ENCODE measurements at regions not wholly inside any gene's neighbourhood (a gene's known extent, or its start where the extent isn't known, plus 50 kb on each side); places are given as distances from the start of the nearest gene placed in this dataset.
"Not testable (repeated sequence)": the region's sequence is repeated elsewhere in the genome, so short reads cannot be mapped to it uniquely, and the experiment has no call there.

GRCh38 chr4:79598214-79598613 lies 190.2 kb upstream of the GK2 start:
- H3K4me1 ChIP-seq (ENCODE audit: insufficient read depth, low read length) = no peaks in the 10 kb centered on the region
- H3K27ac ChIP-seq (ENCODE audit: low read depth in 1 of 2, low read length in 2 of 2) = no peak overlapping the region
- Mint-ChIP-seq H3K4me1 (ENCODE audit: low read depth) (peaks cover under 1% of the 10 kb centered on the region), H3K27ac (no peak overlapping the region), H3K9me3 (no peaks in the 10 kb centered on the region), H3K4me3 (no peak overlapping the region), H3K36me3 (ENCODE audit: low read depth) (no peaks in the 10 kb centered on the region), H3K27me3 (no peaks in the 10 kb centered on the region)
- DNase-seq (no peak), ATAC-seq (ENCODE audit: poor library complexity) (no peak)
- H3K9me3 ChIP-seq (ENCODE audit: control insufficient read depth in 1 of 2, insufficient read depth in 1 of 2, low read length in 2 of 2) = no peaks in the 10 kb centered on the region
- no peaks in the 10 kb centered on the region for H3K36me3 ChIP-seq (ENCODE audit: insufficient read depth, low read length)
- no peak for TF ChIP-seq CTCF (IDR thresholded peaks at IDR 0.05)
- ChIA-PET CTCF (interaction anchor here (1.2 kb wide), 1 partner anchor 8 kb away, joined by 4 read pairs; no protein-coding TSS in a partner anchor), POLR2A (no interaction called here)
- intact Hi-C loops (cut with DNase I, micrococcal nuclease) = no loop called here
- H3K27me3 ChIP-seq (ENCODE audit: control insufficient read depth in 1 of 2, insufficient read depth in 2 of 2, low read length in 2 of 2) = no peaks in the 10 kb centered on the region
- no peak overlapping the region for H3K4me3 ChIP-seq (ENCODE audit: low read length)

- no peaks in the 10 kb centered on the region for H3K27me3 Mint-ChIP-seq
- Histone ChIP-seq H3K27me3 (ENCODE audit: control insufficient read depth in 1 of 2, insufficient read depth in 2 of 2, low read length in 2 of 2) (no peaks in the 10 kb centered on the region), H3K36me3 (ENCODE audit: insufficient read depth, low read length) (no peaks in the 10 kb centered on the region), H3K27ac (ENCODE audit: low read depth in 1 of 2, low read length in 2 of 2) (no peak overlapping the region), H3K9me3 (ENCODE audit: control insufficient read depth in 1 of 2, insufficient read depth in 1 of 2, low read length in 2 of 2) (no peaks in the 10 kb centered on the region), H3K4me1 (ENCODE audit: insufficient read depth, low read length) (no peaks in the 10 kb centered on the region), H3K4me3 (ENCODE audit: low read length) (no peak overlapping the region)
- H3K36me3 Mint-ChIP-seq (ENCODE audit: low read depth) = no peaks in the 10 kb centered on the region
- no peak overlapping the region for H3K4me3 Mint-ChIP-seq
- intact Hi-C loops (cut with DNase I, micrococcal nuclease) = no loop called here
- H3K9me3 Mint-ChIP-seq = no peaks in the 10 kb centered on the region
- H3K27ac Mint-ChIP-seq = no peak overlapping the region
- CTCF ChIA-PET = no interaction called here
- ATAC-seq (ENCODE audit: poor library complexity) = no peak
- DNase-seq = no peak
- H3K4me1 Mint-ChIP-seq (ENCODE audit: low read depth) = no peaks in the 10 kb centered on the region
- POLR2A ChIA-PET = no interaction called here
- no peak for TF ChIP-seq CTCF (IDR thresholded peaks at IDR 0.05)
Observed at GRCh38 chr4:79597266-79597665, 189.2 kb upstream of the GK2 start.

- CTCF ChIA-PET; H3K9me3 Mint-ChIP-seq; H3K27ac ChIP-seq (ENCODE audit: low read depth in 1 of 2, low read length in 2 of 2); H3K27ac Mint-ChIP-seq; H3K36me3 ChIP-seq (ENCODE audit: insufficient read depth, low read length); H3K36me3 Mint-ChIP-seq (ENCODE audit: low read depth); H3K4me1 Mint-ChIP-seq (ENCODE audit: low read depth); H3K4me3 ChIP-seq (ENCODE audit: low read length); H3K9me3 ChIP-seq (ENCODE audit: control insufficient read depth in 1 of 2, insufficient read depth in 1 of 2, low read length in 2 of 2); H3K4me1 ChIP-seq (ENCODE audit: insufficient read depth, low read length); H3K27me3 Mint-ChIP-seq; ATAC-seq (ENCODE audit: poor library complexity); H3K4me3 Mint-ChIP-seq; POLR2A ChIA-PET; H3K27me3 ChIP-seq (ENCODE audit: control insufficient read depth in 1 of 2, insufficient read depth in 2 of 2, low read length in 2 of 2); intact Hi-C loops (cut with DNase I, micrococcal nuclease); DNase-seq: not testable (repeated sequence)
Observed at GRCh38 chr4:79592218-79592617, 184.2 kb upstream of the GK2 start.

GRCh38 chr4:79588679-79589078 lies 180.7 kb upstream of the GK2 start:
- POLR2A ChIA-PET = no interaction called here
- Histone ChIP-seq H3K4me3 (ENCODE audit: low read length) (no peak overlapping the region), H3K4me1 (ENCODE audit: insufficient read depth, low read length) (no peaks in the 10 kb centered on the region), H3K27ac (ENCODE audit: low read depth in 1 of 2, low read length in 2 of 2) (no peak overlapping the region), H3K9me3 (ENCODE audit: control insufficient read depth in 1 of 2, insufficient read depth in 1 of 2, low read length in 2 of 2) (no peaks in the 10 kb centered on the region), H3K36me3 (ENCODE audit: insufficient read depth, low read length) (no peaks in the 10 kb centered on the region), H3K27me3 (ENCODE audit: control insufficient read depth in 1 of 2, insufficient read depth in 2 of 2, low read length in 2 of 2) (no peaks in the 10 kb centered on the region)
- Mint-ChIP-seq H3K27me3 (no peaks in the 10 kb centered on the region), H3K27ac (no peak overlapping the region), H3K36me3 (ENCODE audit: low read depth) (no peaks in the 10 kb centered on the region), H3K9me3 (no peaks in the 10 kb centered on the region), H3K4me1 (ENCODE audit: low read depth) (no peaks in the 10 kb centered on the region), H3K4me3 (no peak overlapping the region)
- ATAC-seq (ENCODE audit: poor library complexity) = no peak
- intact Hi-C loops (cut with DNase I, micrococcal nuclease) = no loop called here
- CTCF ChIA-PET = no interaction called here
- DNase-seq = no peak
- no peak for TF ChIP-seq CTCF (IDR thresholded peaks at IDR 0.05)

GRCh38 chr4:79587207-79587606 lies 179.2 kb upstream of the GK2 start:
- DNase-seq; CTCF ChIA-PET; H3K27me3 ChIP-seq (ENCODE audit: control insufficient read depth in 1 of 2, insufficient read depth in 2 of 2, low read length in 2 of 2); H3K4me1 ChIP-seq (ENCODE audit: insufficient read depth, low read length); ATAC-seq (ENCODE audit: poor library complexity); H3K27ac ChIP-seq (ENCODE audit: low read depth in 1 of 2, low read length in 2 of 2); H3K36me3 ChIP-seq (ENCODE audit: insufficient read depth, low read length); H3K27ac Mint-ChIP-seq; H3K9me3 Mint-ChIP-seq; H3K9me3 ChIP-seq (ENCODE audit: control insufficient read depth in 1 of 2, insufficient read depth in 1 of 2, low read length in 2 of 2); H3K4me1 Mint-ChIP-seq (ENCODE audit: low read depth); intact Hi-C loops (cut with DNase I, micrococcal nuclease); H3K36me3 Mint-ChIP-seq (ENCODE audit: low read depth); H3K4me3 Mint-ChIP-seq; H3K4me3 ChIP-seq (ENCODE audit: low read length); H3K27me3 Mint-ChIP-seq: not testable (repeated sequence)
- POLR2A ChIA-PET = interaction anchor here (0.6 kb wide), 1 partner anchor 12 kb away, joined by 4 read pairs; no protein-coding TSS in a partner anchor
